IMR-90 (cell line): ENCODE measurements at regions not wholly inside any gene's neighbourhood (a gene's known extent, or its start where the extent isn't known, plus 50 kb on each side); places are given as distances from the start of the nearest gene placed in this dataset.

Experiments used
- ATAC-seq: fragments of 200-7000 bp; cut with Tn5 transposase; 2 replicates; pipeline ENCODE4 v1.9.1; 2020; ENCODE audit warnings: low read depth, mild to moderate bottlenecking, moderate library complexity
- BruUV-seq: library from RNA; stranded (reverse); fragments of 400-500 nt; replicated peaks from 2 replicates; lab custom pipeline; 2021; lab: Mats Ljungman, UMichigan
- CTCF ChIA-PET: fragments of 300-600 bp; formaldehyde crosslinking; extraction: SDS; loops from one replicate; lab custom pipeline; 2021; ENCODE audit warnings: antibody characterized with exemption; lab: Yijun Ruan, JAX
- POLR2A ChIA-PET: fragments of 300-600 bp; sonication (Branson Sonifier 250); formaldehyde crosslinking; loops from one replicate; lab custom pipeline; 2022; ENCODE audit warnings: antibody characterized with exemption; ENCODE audit not compliant: unreplicated experiment; lab: Charles Lee
- DNase-seq: peaks from one replicate; pipeline ENCODE4 v3.0.0; 2013
- H2AFZ ChIP-seq: replicated peaks from 2 replicates; pipeline ENCODE3; 2013; ENCODE audit warnings: low read length, mild to moderate bottlenecking; ENCODE audit not compliant: poor library complexity
- H2AK5ac ChIP-seq: 2 replicates; pipeline ENCODE4 v1.6.1; 2013; ENCODE audit warnings: low read depth, low read length, inconsistent platforms
- H2AK9ac ChIP-seq: replicated peaks from 2 replicates; pipeline ENCODE3; 2013; ENCODE audit warnings: mild to moderate bottlenecking, low read depth, low read length, moderate library complexity; ENCODE audit not compliant: poor library complexity
- H2BK120ac ChIP-seq: 2 replicates; pipeline ENCODE4 v1.6.1; 2013; ENCODE audit warnings: low read depth, low read length, inconsistent platforms
- H2BK15ac ChIP-seq: 3 replicates; pipeline ENCODE4 v1.6.1; 2013; ENCODE audit warnings: low read depth, low read length, inconsistent platforms
- H2BK20ac ChIP-seq: 2 replicates; pipeline ENCODE4 v1.6.1; 2013; ENCODE audit warnings: low read depth, mild to moderate bottlenecking, inconsistent platforms, low read length, moderate library complexity
- H2BK5ac ChIP-seq: 2 replicates; pipeline ENCODE4 v1.6.1; 2013; ENCODE audit warnings: mild to moderate bottlenecking, low read depth, low read length, inconsistent platforms; ENCODE audit not compliant: poor library complexity, severe bottlenecking
- H3K14ac ChIP-seq: replicated peaks from 2 replicates; pipeline ENCODE4 v1.6.1; 2013; ENCODE audit warnings: low read depth, low read length, inconsistent platforms
- H3K18ac ChIP-seq: 2 replicates; pipeline ENCODE4 v1.6.1; 2013; ENCODE audit warnings: low read depth, low read length, control low read depth
- H3K23ac ChIP-seq: 2 replicates; pipeline ENCODE4 v1.6.1; 2013; ENCODE audit warnings: low read depth, low read length, inconsistent platforms
- H3K27ac ChIP-seq: 2 replicates; pipeline ENCODE4 v1.5.1; 2013; ENCODE audit warnings: mild to moderate bottlenecking, control low read depth, low read length; ENCODE audit not compliant: insufficient read depth
- H3K27me3 ChIP-seq: 2 replicates; pipeline ENCODE4 v1.6.1; 2013; ENCODE audit warnings: low read length; ENCODE audit not compliant: control insufficient read depth, insufficient read depth
- H3K36me3 ChIP-seq: 2 replicates; pipeline ENCODE4 v1.6.1; 2013; ENCODE audit warnings: low read length, mixed read lengths; ENCODE audit not compliant: control insufficient read depth, insufficient read depth
- H3K4ac ChIP-seq: 2 replicates; pipeline ENCODE4 v1.6.1; 2013; ENCODE audit warnings: low read depth, low read length, inconsistent platforms
- H3K4me1 ChIP-seq: 2 replicates; pipeline ENCODE4 v1.6.1; 2013; ENCODE audit warnings: low read length, mixed read lengths; ENCODE audit not compliant: control insufficient read depth, insufficient read depth
- H3K4me2 ChIP-seq: 2 replicates; pipeline ENCODE4 v1.6.1; 2013; ENCODE audit warnings: low read depth, mild to moderate bottlenecking, control low read depth, low read length, moderate library complexity
- H3K4me3 ChIP-seq: 2 replicates; pipeline ENCODE4 v1.5.1; 2013; ENCODE audit warnings: low read depth, mild to moderate bottlenecking, control low read depth, low read length, moderate library complexity; ENCODE audit not compliant: insufficient read depth
- H3K56ac ChIP-seq: 2 replicates; pipeline ENCODE4 v1.6.1; 2013; ENCODE audit warnings: low read length, inconsistent platforms; ENCODE audit not compliant: insufficient read depth; ENCODE audit errors: extremely low read depth
- H3K79me1 ChIP-seq, 2 experiments: 2 replicates each; pipeline ENCODE4 v1.6.1; 2013; ENCODE audit warnings: low read length in 2 of 2, inconsistent platforms in 1 of 2, low read depth in 1 of 2
- H3K9ac ChIP-seq: 2 replicates; pipeline ENCODE4 v1.6.1; 2013; ENCODE audit warnings: low read depth, low read length, control low read depth
- H3K9me1 ChIP-seq: 2 replicates; pipeline ENCODE4 v1.6.1; 2013; ENCODE audit warnings: low read length, inconsistent platforms; ENCODE audit not compliant: insufficient read depth
- H3K9me3 ChIP-seq: 2 replicates; pipeline ENCODE4 v1.6.1; 2013; ENCODE audit warnings: low read length; ENCODE audit not compliant: control insufficient read depth, insufficient read depth
- H4K20me1 ChIP-seq: 2 replicates; pipeline ENCODE4 v1.6.1; 2013; ENCODE audit warnings: low read length, inconsistent platforms; ENCODE audit not compliant: insufficient read depth
- H4K5ac ChIP-seq: 2 replicates; pipeline ENCODE4 v1.6.1; 2013; ENCODE audit warnings: mild to moderate bottlenecking, low read depth, low read length, control low read depth
- H4K8ac ChIP-seq, 2 experiments: 2 replicates each; pipeline ENCODE4 v1.6.1; 2013; ENCODE audit warnings: low read depth in 2 of 2, low read length in 2 of 2, control low read depth in 1 of 2, inconsistent platforms in 1 of 2
- H4K91ac ChIP-seq: 2 replicates; pipeline ENCODE4 v1.6.1; 2013; ENCODE audit warnings: low read depth, low read length, inconsistent platforms; ENCODE audit not compliant: insufficient read depth
- MAFK ChIP-seq: IDR thresholded peaks from 2 replicates; pipeline ENCODE4 v1.6.1; 2012; ENCODE audit warnings: low read depth, low read length, improper control_type of control experiment
- NFE2L2 ChIP-seq: fragments of 150-350 bp; IDR thresholded peaks from 2 replicates; pipeline ENCODE4 v1.6.1; 2016; ENCODE audit warnings: low read depth, mild to moderate bottlenecking, low read length
- RAD21 ChIP-seq: IDR thresholded peaks from 2 replicates; pipeline ENCODE4 v1.6.1; 2012; ENCODE audit warnings: low read length, improper control_type of control experiment
- SMC3 ChIP-seq: fragments of 150-350 bp; IDR thresholded peaks from 2 replicates; pipeline ENCODE4 v1.6.1; 2016; ENCODE audit warnings: low read depth, mild to moderate bottlenecking, antibody characterized with exemption, low read length, moderate library complexity
- USF2 ChIP-seq: fragments of 150-350 bp; IDR thresholded peaks from 2 replicates; pipeline ENCODE4 v1.6.1; 2017; ENCODE audit warnings: mild to moderate bottlenecking, antibody characterized with exemption, low read length, low read depth
- WGBS, 2 experiments: methylation state at CpG; one replicate each; pipeline versions ENCODE4 v1.1.5 to v1.1.7; 2013; ENCODE audit warnings: missing lambda C conversion rate in 2 of 2; ENCODE audit not compliant: insufficient read length in 1 of 2; ENCODE audit errors: extremely low coverage in 2 of 2; 5-methylcytosine and 5-hydroxymethylcytosine counted together
- dilution Hi-C: fragments of 300-500 bp; cut with HindIII; formaldehyde crosslinking; loops from one replicate; pipeline ENCODE4 v1.14.3; 2018; ENCODE audit warnings: low sequenced_read_pairs; ENCODE audit not compliant: unreplicated experiment
- in situ Hi-C: fragments of 300-500 bp; cut with MboI; formaldehyde crosslinking; loops from 3 replicates; pipeline ENCODE4 v1.14.3; 2019; ENCODE audit warnings: low sequenced_read_pairs, inconsistent platforms, mixed read lengths
- intact Hi-C: fragments of 100-400 bp; cut with micrococcal nuclease; formaldehyde crosslinking; loops from 2 replicates; pipeline ENCODE4 v1.10.0; 2022

DNA sequence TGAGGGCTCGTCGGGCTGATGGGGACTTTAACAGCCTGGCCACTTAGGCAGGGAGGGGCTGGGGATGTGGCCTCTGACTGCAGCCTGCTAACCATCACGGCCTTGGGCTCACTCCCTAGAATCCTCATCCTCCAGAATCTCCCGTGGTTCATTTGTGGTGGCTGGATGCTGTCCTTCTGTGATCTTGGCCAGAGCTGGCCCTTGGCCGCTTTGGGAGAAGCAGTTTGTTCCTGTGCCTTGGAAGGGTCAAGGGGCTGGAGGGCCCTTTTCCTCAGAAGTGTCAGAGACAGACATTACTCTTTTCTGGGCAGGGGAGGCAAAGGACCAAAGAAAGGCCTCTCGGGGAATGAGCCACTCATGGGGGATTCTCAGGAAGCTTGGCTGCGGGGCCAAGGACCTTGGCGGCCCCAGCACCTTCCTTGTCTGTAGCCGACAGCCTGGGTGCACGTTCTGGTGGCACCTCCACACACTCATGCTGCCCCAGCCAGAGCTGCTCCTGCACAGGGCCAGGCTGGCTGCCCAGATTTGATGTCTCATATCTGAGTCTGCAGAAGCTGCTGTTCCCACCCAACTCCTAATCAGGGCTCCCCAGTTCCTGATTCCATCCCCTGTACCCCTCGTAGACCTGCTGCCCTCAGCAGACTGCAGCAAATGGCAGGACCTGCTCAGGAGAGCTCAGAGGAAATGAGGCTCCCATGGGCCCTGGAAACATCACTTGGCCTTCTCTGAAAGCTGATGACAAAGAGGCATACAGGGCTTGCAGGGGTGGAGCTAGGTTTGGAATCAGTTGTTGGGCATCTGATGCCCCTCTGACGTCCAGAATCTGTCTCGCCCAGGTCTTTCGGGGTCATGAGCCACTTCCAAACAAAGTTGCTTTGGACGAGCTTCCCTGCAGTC is 107.7 kb downstream of the CTTN start:
- no peak overlapping the region for H2BK5ac ChIP-seq
- H3K9ac ChIP-seq, result no peak overlapping the region
- no peaks in the 10 kb centered on the region for H3K4me1 ChIP-seq
- no peaks in the 10 kb centered on the region for H3K9me1 ChIP-seq
- no peak overlapping the region for H2AFZ ChIP-seq
- peaks cover 3% of the 10 kb centered on the region; the same call in 1 of the 2 replicates for H3K27me3 ChIP-seq
- BruUV-seq, result no TSS peak
- H2BK15ac ChIP-seq, result no peak overlapping the region
- H2BK120ac ChIP-seq, result no peak overlapping the region
- H2BK20ac ChIP-seq, result no peak overlapping the region
- no peak overlapping the region for H4K5ac ChIP-seq
- no peak overlapping the region for H3K4me3 ChIP-seq
- no peak overlapping the region for H3K14ac ChIP-seq
- no peak overlapping the region for H3K27ac ChIP-seq
- peaks cover 3% of the 10 kb centered on the region; the same call in 1 of the 2 replicates for H4K20me1 ChIP-seq
- no peak overlapping the region for H3K56ac ChIP-seq
- no peaks in the 10 kb centered on the region for H3K79me1 ChIP-seq
- dilution Hi-C loops (no loop called here), intact Hi-C loops (no loop called here), in situ Hi-C loops (no loop called here)
- H3K4me2 ChIP-seq, result no peak overlapping the region
- no peak overlapping the region for H2AK5ac ChIP-seq
- no peak overlapping the region for H3K4ac ChIP-seq
- H3K18ac ChIP-seq, result no peak overlapping the region
- ATAC-seq (no peak), DNase-seq (no peak)
- ChIA-PET POLR2A (no interaction called here), CTCF (interaction anchor here (0.6 kb wide), 1 partner anchor 53 kb away, joined by 6 read pairs; no protein-coding TSS in a partner anchor)
- H4K91ac ChIP-seq, result no peak overlapping the region
- TF ChIP-seq MAFK (no peak), NFE2L2 (no peak), SMC3 (no peak), RAD21 (no peak), USF2 (no peak)
- WGBS, 2 experiments, result 50% methylated on average over 6 of the region's 15 CpGs; no CpG with 5 or more reads in 1 of the 2 experiments
- H3K9me3 ChIP-seq, result no peaks in the 10 kb centered on the region
- no peak overlapping the region for H4K8ac ChIP-seq
- no peak overlapping the region for H2AK9ac ChIP-seq
- H3K36me3 ChIP-seq, result no peaks in the 10 kb centered on the region
- no peak overlapping the region for H3K23ac ChIP-seq
